ENCODE measurements at regions not wholly inside any gene's neighbourhood (a gene's known extent, or its start where the extent isn't known, plus 50 kb on each side); places are given as distances from the start of the nearest gene placed in this dataset.

- DNase-seq: no peak
- Histone ChIP-seq H3K4me1 (ENCODE audit: control insufficient read depth in 2 of 2, insufficient read depth in 2 of 2, low read length in 2 of 2) (no peaks in the 10 kb centered on the region), H3K36me3 (ENCODE audit: control insufficient read depth in 2 of 3, insufficient read depth in 3 of 3, low read length in 3 of 3) (no peaks in the 10 kb centered on the region), H3K27ac (ENCODE audit: low read depth, low read length) (no peak overlapping the region), H3K9me3 (ENCODE audit: control insufficient read depth in 2 of 3, low read length in 3 of 3) (no peaks in the 10 kb centered on the region), H3K4me3 (ENCODE audit: low read length) (no peak overlapping the region), H3K27me3 (ENCODE audit: control insufficient read depth in 2 of 2, insufficient read depth in 2 of 2, low read length in 2 of 2) (no peaks in the 10 kb centered on the region)
- no peak overlapping the region for H3K27ac Mint-ChIP-seq
- POLR2A ChIA-PET: no interaction called here
- peaks cover 0 to 4% (median 0%) of the 10 kb centered on the region in 5 donors for H3K27me3 Mint-ChIP-seq
- peaks cover 0 to 10% (median 0%) of the 10 kb centered on the region in 11 donors for H3K9me3 Mint-ChIP-seq
- intact Hi-C loops (cut with micrococcal nuclease): no loop called here
- no peak overlapping the region for H3K4me3 Mint-ChIP-seq
- no peaks in the 10 kb centered on the region for H3K4me1 Mint-ChIP-seq
- CTCF ChIA-PET: no interaction called here
- H3K36me3 Mint-ChIP-seq: no peaks in the 10 kb centered on the region
- no peak for ATAC-seq
These were observed 710.4 kb downstream of the EFNB2 start for GRCh38 chr13:105825071-105825470.

- ATAC-seq: no peak
- H3K27me3 Mint-ChIP-seq: peaks cover 0 to 4% (median 0%) of the 10 kb centered on the region in 5 donors
- POLR2A ChIA-PET: no interaction called here
These were observed 714.1 kb downstream of the EFNB2 start for GRCh38 chr13:105821337-105821736.

GRCh38 chr13:105820415-105820814 is 715.0 kb downstream of the EFNB2 start:
- H3K4me3 Mint-ChIP-seq: no peak overlapping the region
- Histone ChIP-seq H3K36me3 (ENCODE audit: control insufficient read depth in 2 of 3, insufficient read depth in 3 of 3, low read length in 3 of 3) (no peaks in the 10 kb centered on the region), H3K9me3 (ENCODE audit: control insufficient read depth in 2 of 3, low read length in 3 of 3) (no peaks in the 10 kb centered on the region), H3K4me1 (ENCODE audit: control insufficient read depth in 2 of 2, insufficient read depth in 2 of 2, low read length in 2 of 2) (no peaks in the 10 kb centered on the region), H3K4me3 (ENCODE audit: low read length) (no peak overlapping the region), H3K27me3 (ENCODE audit: control insufficient read depth in 2 of 2, insufficient read depth in 2 of 2, low read length in 2 of 2) (no peaks in the 10 kb centered on the region), H3K27ac (ENCODE audit: low read depth, low read length) (no peak overlapping the region)
- peaks cover 0 to 4% (median 0%) of the 10 kb centered on the region in 5 donors for H3K27me3 Mint-ChIP-seq
- POLR2A ChIA-PET: no interaction called here
- H3K9me3 Mint-ChIP-seq: peaks cover 0 to 3% (median 0%) of the 10 kb centered on the region in 11 donors
- intact Hi-C loops (cut with micrococcal nuclease): no loop called here
- H3K36me3 Mint-ChIP-seq: no peaks in the 10 kb centered on the region
- DNase-seq (no peak), ATAC-seq (no peak)
- CTCF ChIA-PET: no interaction called here
- H3K4me1 Mint-ChIP-seq: no peaks in the 10 kb centered on the region
- no peak overlapping the region for H3K27ac Mint-ChIP-seq

More at GRCh38 chr13:105821337-105821736, 714.1 kb downstream of the EFNB2 start:
- Mint-ChIP-seq H3K4me1 (no peaks in the 10 kb centered on the region), H3K4me3 (no peak overlapping the region), H3K36me3 (no peaks in the 10 kb centered on the region), H3K27ac (no peak overlapping the region), H3K9me3 (peaks cover 0 to 3% (median 0%) of the 10 kb centered on the region in 11 donors)
- Histone ChIP-seq H3K4me1 (ENCODE audit: control insufficient read depth in 2 of 2, insufficient read depth in 2 of 2, low read length in 2 of 2) (no peaks in the 10 kb centered on the region), H3K36me3 (ENCODE audit: control insufficient read depth in 2 of 3, insufficient read depth in 3 of 3, low read length in 3 of 3) (no peaks in the 10 kb centered on the region), H3K4me3 (ENCODE audit: low read length) (no peak overlapping the region), H3K27ac (ENCODE audit: low read depth, low read length) (no peak overlapping the region), H3K27me3 (ENCODE audit: control insufficient read depth in 2 of 2, insufficient read depth in 2 of 2, low read length in 2 of 2) (no peaks in the 10 kb centered on the region), H3K9me3 (ENCODE audit: control insufficient read depth in 2 of 3, low read length in 3 of 3) (no peaks in the 10 kb centered on the region)
- intact Hi-C loops (cut with micrococcal nuclease): no loop called here
- CTCF ChIA-PET: interaction anchor here (0.9 kb wide), 1 partner anchor 9 kb away, joined by 3 read pairs; no protein-coding TSS in a partner anchor
- no peak for DNase-seq

- no peak for ATAC-seq
- no peaks in the 10 kb centered on the region for H3K36me3 Mint-ChIP-seq
- no peak for DNase-seq
- no peak overlapping the region for H3K27ac ChIP-seq (ENCODE audit: low read depth, low read length)
- CTCF ChIA-PET: no interaction called here
- POLR2A ChIA-PET: no interaction called here
- intact Hi-C loops (cut with micrococcal nuclease): no loop called here
- H3K4me1 Mint-ChIP-seq: no peaks in the 10 kb centered on the region
- H3K27me3 ChIP-seq (ENCODE audit: control insufficient read depth in 2 of 2, insufficient read depth in 2 of 2, low read length in 2 of 2): no peaks in the 10 kb centered on the region
- no peak overlapping the region for H3K4me3 ChIP-seq (ENCODE audit: low read length)
- H3K36me3 ChIP-seq (ENCODE audit: control insufficient read depth in 2 of 3, insufficient read depth in 3 of 3, low read length in 3 of 3): no peaks in the 10 kb centered on the region
- no peak overlapping the region for H3K4me3 Mint-ChIP-seq
- no peaks in the 10 kb centered on the region for H3K27me3 Mint-ChIP-seq
- H3K4me1 ChIP-seq (ENCODE audit: control insufficient read depth in 2 of 2, insufficient read depth in 2 of 2, low read length in 2 of 2): no peaks in the 10 kb centered on the region
- no peaks in the 10 kb centered on the region for H3K9me3 Mint-ChIP-seq
- H3K9me3 ChIP-seq (ENCODE audit: control insufficient read depth in 2 of 3, low read length in 3 of 3): no peaks in the 10 kb centered on the region
- H3K27ac Mint-ChIP-seq: no peak overlapping the region
These were observed 718.0 kb downstream of the EFNB2 start for GRCh38 chr13:105817498-105817897.

- Mint-ChIP-seq H3K4me1 (no peaks in the 10 kb centered on the region), H3K36me3 (no peaks in the 10 kb centered on the region), H3K27me3 (no peaks in the 10 kb centered on the region), H3K4me3 (no peak overlapping the region), H3K27ac (no peak overlapping the region), H3K9me3 (no peaks in the 10 kb centered on the region)
- no peak for DNase-seq
- no peaks in the 10 kb centered on the region for H3K4me1 ChIP-seq (ENCODE audit: control insufficient read depth in 2 of 2, insufficient read depth in 2 of 2, low read length in 2 of 2)
- intact Hi-C loops (cut with micrococcal nuclease): no loop called here
- no peak overlapping the region for H3K4me3 ChIP-seq (ENCODE audit: low read length)
- H3K9me3 ChIP-seq (ENCODE audit: control insufficient read depth in 2 of 3, low read length in 3 of 3): no peaks in the 10 kb centered on the region
- ChIA-PET CTCF (no interaction called here), POLR2A (no interaction called here)
- no peaks in the 10 kb centered on the region for H3K36me3 ChIP-seq (ENCODE audit: control insufficient read depth in 2 of 3, insufficient read depth in 3 of 3, low read length in 3 of 3)
- ATAC-seq: no peak
- no peak overlapping the region for H3K27ac ChIP-seq (ENCODE audit: low read depth, low read length)
- H3K27me3 ChIP-seq (ENCODE audit: control insufficient read depth in 2 of 2, insufficient read depth in 2 of 2, low read length in 2 of 2): no peaks in the 10 kb centered on the region
These were observed 718.5 kb downstream of the EFNB2 start for GRCh38 chr13:105816994-105817393.

GRCh38 chr13:105814902-105815250 is 720.6 kb downstream of the EFNB2 start:
- intact Hi-C loops (cut with micrococcal nuclease): no loop called here
- H3K36me3 ChIP-seq (ENCODE audit: control insufficient read depth in 2 of 3, insufficient read depth in 3 of 3, low read length in 3 of 3): no peaks in the 10 kb centered on the region
- no peak overlapping the region for H3K27ac ChIP-seq (ENCODE audit: low read depth, low read length)
- H3K9me3 ChIP-seq (ENCODE audit: control insufficient read depth in 2 of 3, low read length in 3 of 3): no peaks in the 10 kb centered on the region
- no peak overlapping the region for H3K4me3 Mint-ChIP-seq
- no peak overlapping the region for H3K4me3 ChIP-seq (ENCODE audit: low read length)
- H3K4me1 ChIP-seq (ENCODE audit: control insufficient read depth in 2 of 2, insufficient read depth in 2 of 2, low read length in 2 of 2): no peaks in the 10 kb centered on the region
- no peaks in the 10 kb centered on the region for H3K36me3 Mint-ChIP-seq
- no peak for ATAC-seq
- H3K9me3 Mint-ChIP-seq: peaks cover 0 to 12% (median 0%) of the 10 kb centered on the region in 11 donors
- H3K27me3 Mint-ChIP-seq: no peaks in the 10 kb centered on the region
- H3K4me1 Mint-ChIP-seq: no peaks in the 10 kb centered on the region
- no peak overlapping the region for H3K27ac Mint-ChIP-seq
- CTCF ChIA-PET: no interaction called here
- H3K27me3 ChIP-seq (ENCODE audit: control insufficient read depth in 2 of 2, insufficient read depth in 2 of 2, low read length in 2 of 2): no peaks in the 10 kb centered on the region
- POLR2A ChIA-PET: no interaction called here
- DNase-seq: no peak

- H3K4me3 ChIP-seq (ENCODE audit: low read length): no peak overlapping the region
- H3K9me3 ChIP-seq (ENCODE audit: control insufficient read depth in 2 of 3, low read length in 3 of 3): no peaks in the 10 kb centered on the region
- intact Hi-C loops (cut with micrococcal nuclease): no loop called here
- Mint-ChIP-seq H3K27ac (no peak overlapping the region), H3K36me3 (no peaks in the 10 kb centered on the region), H3K4me3 (no peak overlapping the region), H3K4me1 (no peaks in the 10 kb centered on the region), H3K9me3 (peaks cover 0 to 14% (median 0%) of the 10 kb centered on the region in 11 donors), H3K27me3 (peaks cover 0 to 2% (median 0%) of the 10 kb centered on the region in 5 donors)
- POLR2A ChIA-PET: no interaction called here
- H3K36me3 ChIP-seq (ENCODE audit: control insufficient read depth in 2 of 3, insufficient read depth in 3 of 3, low read length in 3 of 3): no peaks in the 10 kb centered on the region
- no peaks in the 10 kb centered on the region for H3K27me3 ChIP-seq (ENCODE audit: control insufficient read depth in 2 of 2, insufficient read depth in 2 of 2, low read length in 2 of 2)
- no peak for DNase-seq
- no peak for ATAC-seq
- CTCF ChIA-PET: interaction anchor here (0.6 kb wide), 1 partner anchor 30 kb away, joined by 3 read pairs; no protein-coding TSS in a partner anchor
- H3K4me1 ChIP-seq (ENCODE audit: control insufficient read depth in 2 of 2, insufficient read depth in 2 of 2, low read length in 2 of 2): no peaks in the 10 kb centered on the region
- no peak overlapping the region for H3K27ac ChIP-seq (ENCODE audit: low read depth, low read length)
These were observed 721.1 kb downstream of the EFNB2 start for GRCh38 chr13:105814219-105814901.
